ENCODE measurements at regions not wholly inside any gene's neighbourhood (a gene's known extent, or its start where the extent isn't known, plus 50 kb on each side); places are given as distances from the start of the nearest gene placed in this dataset.

GRCh38 chr15:46174122-46174521 is 539.3 kb downstream of the SQOR start:
- Histone ChIP-seq H3K9me3 (ENCODE audit: control insufficient read depth, low read depth, low read length) (peaks cover 11% of the 10 kb centered on the region), H2AFZ (ENCODE audit: low read length) (no peak overlapping the region), H3K27ac (ENCODE audit: insufficient read length, low read depth, low read length) (no peak overlapping the region), H3K79me2 (ENCODE audit: insufficient read depth, low read length) (no peaks in the 10 kb centered on the region), H4K20me1 (ENCODE audit: control insufficient read depth, insufficient read depth, insufficient read length) (no peaks in the 10 kb centered on the region), H3T11ph (ENCODE audit: low read length) (no peak overlapping the region), H2BK120ac (ENCODE audit: low read depth, low read length, poor library complexity, severe bottlenecking) (no peak overlapping the region), H3K79me1 (ENCODE audit: insufficient read depth, low read depth, low read length, poor library complexity, severe bottlenecking) (no peaks in the 10 kb centered on the region), H3K27me3 (ENCODE audit: insufficient read depth, low read length) (no peaks in the 10 kb centered on the region), H2BK5ac (ENCODE audit: insufficient read length, low read length) (no peak overlapping the region), H4K8ac (replicated peaks; ENCODE audit: insufficient read length, low read depth, low read length) (no peak overlapping the region), H3K14ac (ENCODE audit: insufficient read depth, low read length) (no peak overlapping the region), H3K9ac (ENCODE audit: extremely low read depth, insufficient read length, low read length) (no peak overlapping the region), H4K91ac (ENCODE audit: insufficient read length, low read depth, low read length) (no peak overlapping the region), H3K4me2 (ENCODE audit: insufficient read depth, insufficient read length, low read length) (no peak overlapping the region), H3K23me2 (ENCODE audit: insufficient read length, low read depth, low read length, poor library complexity, severe bottlenecking) (no peaks in the 10 kb centered on the region), H3K18ac (ENCODE audit: insufficient read length, low read depth, low read length) (no peak overlapping the region), H3K4me1 (ENCODE audit: insufficient read depth, low read length) (no peaks in the 10 kb centered on the region), H3K4ac (ENCODE audit: low read depth, low read length) (no peak overlapping the region), H4K5ac (ENCODE audit: insufficient read length, low read depth, low read length) (no peak overlapping the region), H3K56ac (ENCODE audit: insufficient read length, low read depth, low read length) (no peak overlapping the region), H3K23ac (ENCODE audit: insufficient read length, low read depth, low read length) (no peak overlapping the region), H2BK12ac (ENCODE audit: insufficient read length, low read depth, low read length) (no peak overlapping the region), H2BK20ac (ENCODE audit: low read depth, low read length, poor library complexity, severe bottlenecking) (no peak overlapping the region), H2AK5ac (ENCODE audit: insufficient read length, low read length) (no peak overlapping the region), H2BK15ac (ENCODE audit: low read depth, low read length) (no peak overlapping the region)
- TF ChIP-seq CTCF (conservative IDR thresholded peaks at IDR 0.05), result no peak
- DNase-seq, result no peak
- WGBS (ENCODE audit: extremely low coverage, insufficient read length, low lambda C conversion rate), result no CpG with 5 or more reads among the region's 2 CpGs
- no peak overlapping the region for H3K4me3 Mint-ChIP-seq
- no peaks in the 10 kb centered on the region for H3K27me3 Mint-ChIP-seq (ENCODE audit: low read depth)
- peaks cover 32 to 55% of the 10 kb centered on the region in 2 experiments for H3K9me3 Mint-ChIP-seq
- no peaks in the 10 kb centered on the region for H3K4me1 Mint-ChIP-seq
- H3K27ac Mint-ChIP-seq, result no peak overlapping the region
- peaks cover 0 to 30% (median 5%) of the 10 kb centered on the region in 3 experiments; a peak in 5 of 7 replicates for H3K36me3 Mint-ChIP-seq (ENCODE audit: insufficient read depth in 1 of 3, low read depth in 3 of 3)

Data from H9 (cell line).